ENCODE measurements at regions not wholly inside any gene's neighbourhood (a gene's known extent, or its start where the extent isn't known, plus 50 kb on each side); places are given as distances from the start of the nearest gene placed in this dataset.

GRCh38 chr15:96560246-96560895, 229.9 kb downstream of the NR2F2 start:
- WGBS, 2 donors, result 65 to 73% methylated on average over 3 of the region's 3 CpGs
- Histone ChIP-seq H3K27ac (no peak overlapping the region), H3K4me1 (no peaks in the 10 kb centered on the region), H3K27me3 (no peaks in the 10 kb centered on the region), H3K4me3 (no peak overlapping the region), H3K36me3 (no peaks in the 10 kb centered on the region), H3K9me3 (peaks cover 0 to 17% (median 0%) of the 10 kb centered on the region in 4 donors)
- DNase-seq (ENCODE audit: low spot score in 2 of 2), result no peak
- no peak for TF ChIP-seq EP300 (IDR thresholded peaks at IDR 0.05)
- TF ChIP-seq POLR2A (IDR thresholded peaks at IDR 0.05), result no peak
- TF ChIP-seq, protein P1, sequence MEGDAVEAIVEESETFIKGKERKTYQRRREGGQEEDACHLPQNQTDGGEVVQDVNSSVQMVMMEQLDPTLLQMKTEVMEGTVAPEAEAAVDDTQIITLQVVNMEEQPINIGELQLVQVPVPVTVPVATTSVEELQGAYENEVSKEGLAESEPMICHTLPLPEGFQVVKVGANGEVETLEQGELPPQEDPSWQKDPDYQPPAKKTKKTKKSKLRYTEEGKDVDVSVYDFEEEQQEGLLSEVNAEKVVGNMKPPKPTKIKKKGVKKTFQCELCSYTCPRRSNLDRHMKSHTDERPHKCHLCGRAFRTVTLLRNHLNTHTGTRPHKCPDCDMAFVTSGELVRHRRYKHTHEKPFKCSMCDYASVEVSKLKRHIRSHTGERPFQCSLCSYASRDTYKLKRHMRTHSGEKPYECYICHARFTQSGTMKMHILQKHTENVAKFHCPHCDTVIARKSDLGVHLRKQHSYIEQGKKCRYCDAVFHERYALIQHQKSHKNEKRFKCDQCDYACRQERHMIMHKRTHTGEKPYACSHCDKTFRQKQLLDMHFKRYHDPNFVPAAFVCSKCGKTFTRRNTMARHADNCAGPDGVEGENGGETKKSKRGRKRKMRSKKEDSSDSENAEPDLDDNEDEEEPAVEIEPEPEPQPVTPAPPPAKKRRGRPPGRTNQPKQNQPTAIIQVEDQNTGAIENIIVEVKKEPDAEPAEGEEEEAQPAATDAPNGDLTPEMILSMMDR (IDR thresholded peaks at IDR 0.05), result no peak

- Histone ChIP-seq H3K4me1 (no peaks in the 10 kb centered on the region), H3K9me3 (peaks cover 0 to 17% (median 0%) of the 10 kb centered on the region in 4 donors), H3K27me3 (no peaks in the 10 kb centered on the region), H3K36me3 (no peaks in the 10 kb centered on the region), H3K4me3 (no peak overlapping the region), H3K27ac (no peak overlapping the region)
- WGBS, 2 donors, result 79% methylated on average over 2 of the region's 2 CpGs
- TF ChIP-seq, protein P1 (IDR thresholded peaks at IDR 0.05), result no peak
- no peak for TF ChIP-seq EP300 (IDR thresholded peaks at IDR 0.05)
- no peak for TF ChIP-seq POLR2A (IDR thresholded peaks at IDR 0.05)
- DNase-seq (ENCODE audit: low spot score in 2 of 2), result no peak
Observed at GRCh38 chr15:96561593-96561992, 231.1 kb downstream of the NR2F2 start.

GRCh38 chr15:96564546-96564945, 234.0 kb downstream of the NR2F2 start:
- no peaks in the 10 kb centered on the region for H3K27me3 ChIP-seq
- TF ChIP-seq EP300 (IDR thresholded peaks at IDR 0.05) (no peak), POLR2A (IDR thresholded peaks at IDR 0.05) (no peak)
- TF ChIP-seq, protein P1 (IDR thresholded peaks at IDR 0.05), result no peak
- H3K4me1 ChIP-seq, result no peaks in the 10 kb centered on the region
- no peaks in the 10 kb centered on the region for H3K36me3 ChIP-seq
- no peak for DNase-seq (ENCODE audit: low spot score in 2 of 2)
- H3K27ac ChIP-seq, result no peak overlapping the region
- WGBS, 2 donors, result 89 to 92% methylated on average over 3 of the region's 3 CpGs
- no peak overlapping the region for H3K4me3 ChIP-seq
- H3K9me3 ChIP-seq, result peaks cover 0 to 17% (median 0%) of the 10 kb centered on the region in 4 donors

GRCh38 chr15:96565266-96565665, 234.8 kb downstream of the NR2F2 start:
- TF ChIP-seq POLR2A (IDR thresholded peaks at IDR 0.05) (no peak), EP300 (IDR thresholded peaks at IDR 0.05) (no peak)
- TF ChIP-seq, protein P1 (IDR thresholded peaks at IDR 0.05), result no peak
- H3K27ac ChIP-seq, result no peak overlapping the region
- H3K27me3 ChIP-seq, result no peaks in the 10 kb centered on the region
- H3K36me3 ChIP-seq, result no peaks in the 10 kb centered on the region
- no peak for DNase-seq (ENCODE audit: low spot score in 2 of 2)
- peaks cover 0 to 17% (median 0%) of the 10 kb centered on the region in 4 donors for H3K9me3 ChIP-seq
- H3K4me1 ChIP-seq, result no peaks in the 10 kb centered on the region
- no peak overlapping the region for H3K4me3 ChIP-seq
- 83 to 88% methylated on average over 2 of the region's 2 CpGs for WGBS, 2 donors

- DNase-seq (ENCODE audit: low spot score in 2 of 2), result no peak
- H3K9me3 ChIP-seq, result no peaks in the 10 kb centered on the region
- WGBS, 2 donors, result 91% methylated on average over 10 of the region's 10 CpGs
- H3K36me3 ChIP-seq, result no peaks in the 10 kb centered on the region
- no peaks in the 10 kb centered on the region for H3K4me1 ChIP-seq
- no peak overlapping the region for H3K4me3 ChIP-seq
- TF ChIP-seq EP300 (IDR thresholded peaks at IDR 0.05) (no peak), POLR2A (IDR thresholded peaks at IDR 0.05) (no peak)
- TF ChIP-seq, protein P1 (IDR thresholded peaks at IDR 0.05), result no peak
- no peak overlapping the region for H3K27ac ChIP-seq
- no peaks in the 10 kb centered on the region for H3K27me3 ChIP-seq
Observed at GRCh38 chr15:96574782-96575181, 244.3 kb downstream of the NR2F2 start.

Data from tibial nerve (tissue), 4 donors.